HG02943 (cell line): ENCODE measurements at regions not wholly inside any gene's neighbourhood (a gene's known extent, or its start where the extent isn't known, plus 50 kb on each side); places are given as distances from the start of the nearest gene placed in this dataset.

Experiments used
- ATAC-seq: cut with Tn5 transposase; IDR thresholded peaks from one replicate; pipeline ENCODE4 v1.9.1; 2021; ENCODE audit warnings: mild to moderate bottlenecking, low read depth, moderate library complexity; ENCODE audit not compliant: unreplicated experiment

- no peak for ATAC-seq
These were observed 646.8 kb upstream of the IGFBP3 start for GRCh38 chr7:46567858-46568257.

GRCh38 chr7:46566097-46566774 is 645.2 kb upstream of the IGFBP3 start:
- no peak for ATAC-seq

GRCh38 chr7:46565253-46566096 is 644.4 kb upstream of the IGFBP3 start:
- no peak for ATAC-seq

- ATAC-seq, result no peak
These were observed 638.2 kb upstream of the IGFBP3 start for GRCh38 chr7:46559194-46559832.

- ATAC-seq, result no peak
These were observed 637.6 kb upstream of the IGFBP3 start for GRCh38 chr7:46558482-46559193.

GRCh38 chr7:46557781-46558180 is 636.7 kb upstream of the IGFBP3 start:
- no peak for ATAC-seq

- no peak for ATAC-seq
These were observed 636.2 kb upstream of the IGFBP3 start for GRCh38 chr7:46557295-46557711.

- no peak for ATAC-seq
These were observed 633.8 kb upstream of the IGFBP3 start for GRCh38 chr7:46554688-46555422.

- ATAC-seq, result no peak
These were observed 630.5 kb upstream of the IGFBP3 start for GRCh38 chr7:46551603-46552002.

GRCh38 chr7:46550864-46551263 is 629.8 kb upstream of the IGFBP3 start:
- no peak for ATAC-seq

GRCh38 chr7:46549892-46550639 is 629.0 kb upstream of the IGFBP3 start:
- ATAC-seq, result no peak

- no peak for ATAC-seq
These were observed 628.3 kb upstream of the IGFBP3 start for GRCh38 chr7:46549347-46549746.

- ATAC-seq, result no peak
These were observed 626.0 kb upstream of the IGFBP3 start for GRCh38 chr7:46547044-46547443.

GRCh38 chr7:46545790-46546189 is 624.7 kb upstream of the IGFBP3 start:
- no peak for ATAC-seq

- no peak for ATAC-seq
These were observed 623.4 kb upstream of the IGFBP3 start for GRCh38 chr7:46544396-46545008.

- no peak for ATAC-seq
These were observed 621.0 kb upstream of the IGFBP3 start for GRCh38 chr7:46542076-46542475.

GRCh38 chr7:46539892-46540483 is 618.9 kb upstream of the IGFBP3 start:
- no peak for ATAC-seq

- no peak for ATAC-seq
These were observed 616.3 kb upstream of the IGFBP3 start for GRCh38 chr7:46537191-46537905.
